Stimulated activated naive CD8-positive, alpha-beta T cell treated with anti-CD3 and anti-CD28 coated beads, Interleukin-15, amount 100 ng/mL, for 72 hours (primary cell): ENCODE measurements at regions not wholly inside any gene's neighbourhood (a gene's known extent, or its start where the extent isn't known, plus 50 kb on each side); places are given as distances from the start of the nearest gene placed in this dataset.

Source experiments
- ATAC-seq: fragments of 150-1000 bp; cut with Tn5 transposase; 2 replicates; pipeline ENCODE4 v1.10.0; 2021; ENCODE audit warnings: mild to moderate bottlenecking, moderate library complexity
- DNase-seq, 2 donors: peaks; one replicate each; pipeline ENCODE4 v3.0.0; 2021 to 2022
- H3K27ac Mint-ChIP-seq, 2 donors: one replicate each; pipeline ENCODE4 v1.8.0; 2022; ENCODE audit warnings: mild to moderate bottlenecking in 2 of 2, mixed read lengths in 2 of 2, moderate library complexity in 2 of 2
- H3K27me3 Mint-ChIP-seq: one replicate; pipeline ENCODE4 v1.8.0; 2022; ENCODE audit warnings: mixed read lengths
- H3K4me1 Mint-ChIP-seq: one replicate; pipeline ENCODE4 v1.8.0; 2022; ENCODE audit warnings: mild to moderate bottlenecking, mixed read lengths
- H3K4me3 Mint-ChIP-seq, 2 donors: one replicate each; pipeline ENCODE4 v1.8.0; 2022; ENCODE audit warnings: mild to moderate bottlenecking in 2 of 2, mixed read lengths in 2 of 2, moderate library complexity in 1 of 2
- H3K9me3 Mint-ChIP-seq, 2 donors: one replicate each; pipeline ENCODE4 v1.8.0; 2022; ENCODE audit warnings: mixed read lengths in 2 of 2

GRCh38 chr12:90084018-90084417 lies 375.4 kb upstream of the ATP2B1 start:
- Mint-ChIP-seq H3K27me3 (no peaks in the 10 kb centered on the region), H3K27ac (no peak overlapping the region), H3K9me3 (no peaks in the 10 kb centered on the region), H3K4me1 (peaks cover 18% of the 10 kb centered on the region), H3K4me3 (no peak overlapping the region)
- ATAC-seq, result no peak
- DNase-seq, result no peak

- no peak for DNase-seq
- Mint-ChIP-seq H3K4me1 (peaks cover 18% of the 10 kb centered on the region), H3K27ac (no peak overlapping the region), H3K4me3 (no peak overlapping the region), H3K27me3 (no peaks in the 10 kb centered on the region), H3K9me3 (no peaks in the 10 kb centered on the region)
- no peak for ATAC-seq
Observed at GRCh38 chr12:90080616-90081015, 372.0 kb upstream of the ATP2B1 start.

GRCh38 chr12:90079529-90080210 lies 371.0 kb upstream of the ATP2B1 start:
- peaks cover 20% of the 10 kb centered on the region for H3K4me1 Mint-ChIP-seq
- H3K27ac Mint-ChIP-seq, result no peak overlapping the region
- no peak for ATAC-seq
- no peak for DNase-seq
- peaks cover 0 to 4% of the 10 kb centered on the region in 2 donors for H3K9me3 Mint-ChIP-seq
- no peak overlapping the region for H3K4me3 Mint-ChIP-seq
- H3K27me3 Mint-ChIP-seq, result peaks cover 6% of the 10 kb centered on the region

- H3K4me3 Mint-ChIP-seq, result no peak overlapping the region
Observed at GRCh38 chr12:90078344-90078743, 369.7 kb upstream of the ATP2B1 start.

GRCh38 chr12:90077756-90078155 lies 369.1 kb upstream of the ATP2B1 start:
- Mint-ChIP-seq H3K27ac (no peak overlapping the region), H3K4me1 (peaks cover 20% of the 10 kb centered on the region), H3K9me3 (peaks cover 0 to 8% of the 10 kb centered on the region in 2 donors), H3K4me3 (no peak overlapping the region), H3K27me3 (peaks cover 8% of the 10 kb centered on the region)
- no peak for ATAC-seq
- DNase-seq, result no peak

More at GRCh38 chr12:90078344-90078743, 369.7 kb upstream of the ATP2B1 start:
- Mint-ChIP-seq H3K27ac (no peak overlapping the region), H3K27me3 (peaks cover 8% of the 10 kb centered on the region), H3K9me3 (peaks cover 0 to 7% of the 10 kb centered on the region in 2 donors), H3K4me1 (peaks cover 20% of the 10 kb centered on the region)
- DNase-seq (no peak), ATAC-seq (no peak)

- Mint-ChIP-seq H3K4me1 (peaks cover 20% of the 10 kb centered on the region), H3K9me3 (peaks cover 0 to 8% of the 10 kb centered on the region in 2 donors), H3K27ac (no peak overlapping the region), H3K4me3 (no peak overlapping the region), H3K27me3 (peaks cover 8% of the 10 kb centered on the region)
- DNase-seq (no peak), ATAC-seq (peak; percentile 53)
Observed at GRCh38 chr12:90076851-90077319, 368.2 kb upstream of the ATP2B1 start.

- DNase-seq, result no peak
- peak; percentile 60 for ATAC-seq
- H3K27ac Mint-ChIP-seq, result no peak overlapping the region
- peaks cover 0 to 9% of the 10 kb centered on the region in 2 donors for H3K9me3 Mint-ChIP-seq
- H3K4me1 Mint-ChIP-seq, result peaks cover 20% of the 10 kb centered on the region
- no peak overlapping the region for H3K4me3 Mint-ChIP-seq
- peaks cover 8% of the 10 kb centered on the region for H3K27me3 Mint-ChIP-seq
Observed at GRCh38 chr12:90075685-90076084, 367.0 kb upstream of the ATP2B1 start.

GRCh38 chr12:90074086-90074485 lies 365.4 kb upstream of the ATP2B1 start:
- H3K9me3 Mint-ChIP-seq, result peaks cover 0 to 13% of the 10 kb centered on the region in 2 donors
- peaks cover 8% of the 10 kb centered on the region for H3K27me3 Mint-ChIP-seq
- DNase-seq (no peak), ATAC-seq (no peak)
- peaks cover 20% of the 10 kb centered on the region for H3K4me1 Mint-ChIP-seq
- H3K27ac Mint-ChIP-seq, result no peak overlapping the region
- H3K4me3 Mint-ChIP-seq, result no peak overlapping the region

GRCh38 chr12:90071996-90072395 lies 363.4 kb upstream of the ATP2B1 start:
- no peak for ATAC-seq
- Mint-ChIP-seq H3K27ac (no peak overlapping the region), H3K4me1 (peaks cover 11% of the 10 kb centered on the region), H3K27me3 (peaks cover 8% of the 10 kb centered on the region), H3K4me3 (no peak overlapping the region), H3K9me3 (peaks cover 0 to 13% of the 10 kb centered on the region in 2 donors)
- DNase-seq, result no peak

- H3K4me1 Mint-ChIP-seq, result peaks cover 7% of the 10 kb centered on the region
- H3K27me3 Mint-ChIP-seq, result peaks cover 2% of the 10 kb centered on the region
- peaks cover 0 to 9% of the 10 kb centered on the region in 2 donors for H3K9me3 Mint-ChIP-seq
- H3K27ac Mint-ChIP-seq, result no peak overlapping the region
- DNase-seq (no peak), ATAC-seq (no peak)
- H3K4me3 Mint-ChIP-seq, result no peak overlapping the region
Observed at GRCh38 chr12:90069711-90070110, 361.1 kb upstream of the ATP2B1 start.

- no peak overlapping the region for H3K27ac Mint-ChIP-seq
- H3K27me3 Mint-ChIP-seq, result no peaks in the 10 kb centered on the region
- DNase-seq, result no peak
- H3K4me3 Mint-ChIP-seq, result no peak overlapping the region
- no peak for ATAC-seq
- peaks cover 7% of the 10 kb centered on the region for H3K4me1 Mint-ChIP-seq
- H3K9me3 Mint-ChIP-seq, result peaks cover 0 to 4% of the 10 kb centered on the region in 2 donors
Observed at GRCh38 chr12:90067791-90068190, 359.2 kb upstream of the ATP2B1 start.

GRCh38 chr12:90064852-90065801 lies 356.5 kb upstream of the ATP2B1 start:
- ATAC-seq, result no peak
- Mint-ChIP-seq H3K9me3 (no peaks in the 10 kb centered on the region), H3K27me3 (no peaks in the 10 kb centered on the region), H3K4me1 (peaks cover 7% of the 10 kb centered on the region), H3K27ac (no peak overlapping the region), H3K4me3 (no peak overlapping the region)
- no peak for DNase-seq

GRCh38 chr12:90062799-90063198 lies 354.2 kb upstream of the ATP2B1 start:
- peaks cover 7% of the 10 kb centered on the region for H3K4me1 Mint-ChIP-seq
- no peak overlapping the region for H3K27ac Mint-ChIP-seq
- H3K4me3 Mint-ChIP-seq, result no peak overlapping the region
- no peak for DNase-seq
- no peaks in the 10 kb centered on the region for H3K27me3 Mint-ChIP-seq
- no peaks in the 10 kb centered on the region for H3K9me3 Mint-ChIP-seq
- ATAC-seq, result no peak

GRCh38 chr12:90061809-90062208 lies 353.2 kb upstream of the ATP2B1 start:
- H3K4me1 Mint-ChIP-seq, result peaks cover 7% of the 10 kb centered on the region
- H3K27me3 Mint-ChIP-seq, result no peaks in the 10 kb centered on the region

GRCh38 chr12:90060031-90060430 lies 351.4 kb upstream of the ATP2B1 start:
- H3K27ac Mint-ChIP-seq, result no peak overlapping the region
- no peaks in the 10 kb centered on the region for H3K9me3 Mint-ChIP-seq
- ATAC-seq (no peak), DNase-seq (no peak)
- no peaks in the 10 kb centered on the region for H3K27me3 Mint-ChIP-seq
- no peak overlapping the region for H3K4me3 Mint-ChIP-seq
- H3K4me1 Mint-ChIP-seq, result peaks cover under 1% of the 10 kb centered on the region

More at GRCh38 chr12:90061809-90062208, 353.2 kb upstream of the ATP2B1 start:
- Mint-ChIP-seq H3K4me3 (no peak overlapping the region), H3K9me3 (no peaks in the 10 kb centered on the region), H3K27ac (no peak overlapping the region)
- no peak for DNase-seq
- no peak for ATAC-seq

GRCh38 chr12:90058704-90059103 lies 350.1 kb upstream of the ATP2B1 start:
- Mint-ChIP-seq H3K27ac (no peak overlapping the region), H3K27me3 (no peaks in the 10 kb centered on the region), H3K9me3 (no peaks in the 10 kb centered on the region), H3K4me1 (no peaks in the 10 kb centered on the region), H3K4me3 (no peak overlapping the region)
- ATAC-seq (no peak), DNase-seq (no peak)
